ENCODE measurements at regions not wholly inside any gene's neighbourhood (a gene's known extent, or its start where the extent isn't known, plus 50 kb on each side); places are given as distances from the start of the nearest gene placed in this dataset.

GRCh38 chr6:3591970-3592369 is 135.1 kb upstream of the SLC22A23 start:
- 7% methylated on average over 1 of the region's 1 CpG for WGBS (ENCODE audit: missing lambda C conversion rate)
- ChIA-PET POLR2A (interaction anchor here (1.6 kb wide), 1 partner anchor 119 kb away, joined by 5 read pairs; no protein-coding TSS in a partner anchor), CTCF (no interaction called here)
- ATAC-seq (no peak), DNase-seq (ENCODE audit: low read depth in 1 of 2, low spot score in 1 of 2) (no peak), FAIRE-seq (no peak)
- H3K27ac ChIP-seq = peak overlapping the region; percentile 85 to 91
- H3K4me1 ChIP-seq = peaks cover 19% of the 10 kb centered on the region
- peak overlapping the region; percentile 62 for H3K4me2 ChIP-seq
- no peak for TF ChIP-seq HOXA7 (CRISPR knock-in tag; IDR thresholded peaks at IDR 0.05)
- TF ChIP-seq MYC (IDR thresholded peaks at IDR 0.05; ENCODE audit: borderline replicate concordance, low read length) = no peak
- TF ChIP-seq USF2 (IDR thresholded peaks at IDR 0.05) = no peak
- peak; percentile 74 for TF ChIP-seq NFE2L2 (conservative IDR thresholded peaks at IDR 0.05; ENCODE audit: low read length)
- H3K9me3 ChIP-seq = no peaks in the 10 kb centered on the region; the same call in 2 of the 3 replicates
- no peak overlapping the region for H3K4me3 ChIP-seq

DNA sequence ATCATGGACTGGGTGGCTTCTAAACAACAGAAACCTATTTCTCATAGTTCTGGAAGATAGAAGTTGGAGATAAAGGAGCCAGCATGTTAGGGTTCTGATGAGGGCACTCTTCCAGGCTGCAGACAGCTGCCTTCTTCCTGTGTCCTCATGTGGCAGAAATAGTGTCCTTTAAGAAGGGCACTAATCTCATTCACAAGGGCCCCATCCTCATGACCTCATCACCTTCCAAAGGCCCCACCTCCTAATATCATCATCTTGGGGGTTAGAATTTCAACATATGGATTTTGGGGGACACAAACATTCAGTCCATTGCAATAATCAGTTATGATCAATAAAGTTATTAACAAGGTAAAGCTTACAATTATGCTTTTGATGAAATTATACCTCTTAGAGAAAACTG is 130.8 kb upstream of the SLC22A23 start:
- ATAC-seq = no peak
- Histone ChIP-seq H3K9me3 (no peaks in the 10 kb centered on the region; the same call in 2 of the 3 replicates), H3K4me1 (peaks cover 45% of the 10 kb centered on the region), H3K4me3 (no peak overlapping the region), H3K4me2 (no peak overlapping the region), H3K27ac (no peak overlapping the region)
- ChIA-PET CTCF (no interaction called here), POLR2A (no interaction called here)
- FAIRE-seq = no peak
- TF ChIP-seq CEBPB (IDR thresholded peaks at IDR 0.05) (no peak), ZNF302 (CRISPR knock-in tag; IDR thresholded peaks at IDR 0.05) (no peak), NR3C1 (IDR thresholded peaks at IDR 0.05) (no peak), HOXB13 (CRISPR knock-in tag; IDR thresholded peaks at IDR 0.05; ENCODE audit: low read depth) (no peak), POLR2A (IDR thresholded peaks at IDR 0.05; ENCODE audit: low read length) (no peak), SREBF2 (IDR thresholded peaks at IDR 0.05) (no peak), JUN (IDR thresholded peaks at IDR 0.05) (no peak), HDAC2 (IDR thresholded peaks at IDR 0.05) (no peak), MAFK (IDR thresholded peaks at IDR 0.05; ENCODE audit: partially characterized antibody) (no peak), MYC (IDR thresholded peaks at IDR 0.05; ENCODE audit: borderline replicate concordance, low read length) (no peak), TP53 (CRISPR knock-in tag; IDR thresholded peaks at IDR 0.05) (no peak), SMC3 (IDR thresholded peaks at IDR 0.05) (no peak), RNF2 (IDR thresholded peaks at IDR 0.05; ENCODE audit: borderline replicate concordance, low read depth) (no peak), EHMT2 (IDR thresholded peaks at IDR 0.05; ENCODE audit: low read depth) (no peak), ZC3H11A (IDR thresholded peaks at IDR 0.05) (no peak)
- TF ChIP-seq, protein P1, sequence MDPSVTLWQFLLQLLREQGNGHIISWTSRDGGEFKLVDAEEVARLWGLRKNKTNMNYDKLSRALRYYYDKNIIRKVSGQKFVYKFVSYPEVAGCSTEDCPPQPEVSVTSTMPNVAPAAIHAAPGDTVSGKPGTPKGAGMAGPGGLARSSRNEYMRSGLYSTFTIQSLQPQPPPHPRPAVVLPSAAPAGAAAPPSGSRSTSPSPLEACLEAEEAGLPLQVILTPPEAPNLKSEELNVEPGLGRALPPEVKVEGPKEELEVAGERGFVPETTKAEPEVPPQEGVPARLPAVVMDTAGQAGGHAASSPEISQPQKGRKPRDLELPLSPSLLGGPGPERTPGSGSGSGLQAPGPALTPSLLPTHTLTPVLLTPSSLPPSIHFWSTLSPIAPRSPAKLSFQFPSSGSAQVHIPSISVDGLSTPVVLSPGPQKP (IDR thresholded peaks at IDR 0.05; ENCODE audit: low read depth, low read length) = no peak
- TF ChIP-seq, protein P2, sequence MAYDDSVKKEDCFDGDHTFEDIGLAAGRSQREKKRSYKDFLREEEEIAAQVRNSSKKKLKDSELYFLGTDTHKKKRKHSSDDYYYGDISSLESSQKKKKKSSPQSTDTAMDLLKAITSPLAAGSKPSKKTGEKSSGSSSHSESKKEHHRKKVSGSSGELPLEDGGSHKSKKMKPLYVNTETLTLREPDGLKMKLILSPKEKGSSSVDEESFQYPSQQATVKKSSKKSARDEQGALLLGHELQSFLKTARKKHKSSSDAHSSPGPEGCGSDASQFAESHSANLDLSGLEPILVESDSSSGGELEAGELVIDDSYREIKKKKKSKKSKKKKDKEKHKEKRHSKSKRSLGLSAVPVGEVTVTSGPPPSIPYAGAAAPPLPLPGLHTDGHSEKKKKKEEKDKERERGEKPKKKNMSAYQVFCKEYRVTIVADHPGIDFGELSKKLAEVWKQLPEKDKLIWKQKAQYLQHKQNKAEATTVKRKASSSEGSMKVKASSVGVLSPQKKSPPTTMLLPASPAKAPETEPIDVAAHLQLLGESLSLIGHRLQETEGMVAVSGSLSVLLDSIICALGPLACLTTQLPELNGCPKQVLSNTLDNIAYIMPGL (CRISPR knock-in tag; IDR thresholded peaks at IDR 0.05; ENCODE audit: borderline replicate concordance) = no peak
- DNase-seq (ENCODE audit: low read depth in 1 of 2, low spot score in 1 of 2) = no peak

- 44% methylated on average over 5 of the region's 5 CpGs for WGBS (ENCODE audit: missing lambda C conversion rate)
- ChIA-PET POLR2A (no interaction called here), CTCF (no interaction called here)
- ATAC-seq (peak; percentile 61 to 62), FAIRE-seq (no peak), DNase-seq (ENCODE audit: low read depth in 1 of 2, low spot score in 1 of 2) (peak in 1 of 2 experiments; percentile 61)
- no peaks in the 10 kb centered on the region; the same call in 2 of the 3 replicates for H3K9me3 ChIP-seq
- peak overlapping the region; percentile 56 to 68; a peak in 5 of 6 replicates for H3K27ac ChIP-seq
- H3K4me1 ChIP-seq = peaks cover 39% of the 10 kb centered on the region
- H3K4me2 ChIP-seq = peak overlapping the region; percentile 64
- no peak overlapping the region for H3K4me3 ChIP-seq
- TF ChIP-seq GATA3 (IDR thresholded peaks at IDR 0.05; ENCODE audit: borderline replicate concordance) (peak; percentile 84), USF2 (IDR thresholded peaks at IDR 0.05) (peak; percentile 50), FOSL2 (IDR thresholded peaks at IDR 0.05) (peak; percentile 67), FOSL2 (CRISPR knock-in tag; IDR thresholded peaks at IDR 0.05) (peak; percentile 90), HES2 (IDR thresholded peaks at IDR 0.05) (peak; percentile 69; the same call in 1 of the 2 replicates), JUN (IDR thresholded peaks at IDR 0.05) (peak; percentile 27 to 80; a peak in 2 of 5 replicates), CEBPB (IDR thresholded peaks at IDR 0.05) (peak; percentile 80 to 82), EP300 (IDR thresholded peaks at IDR 0.05) (peak; percentile 35 to 56; a peak in 1 of 5 replicates), TFCP2L1 (CRISPR knock-in tag; IDR thresholded peaks at IDR 0.05) (no peak)
- TF ChIP-seq, protein P3, sequence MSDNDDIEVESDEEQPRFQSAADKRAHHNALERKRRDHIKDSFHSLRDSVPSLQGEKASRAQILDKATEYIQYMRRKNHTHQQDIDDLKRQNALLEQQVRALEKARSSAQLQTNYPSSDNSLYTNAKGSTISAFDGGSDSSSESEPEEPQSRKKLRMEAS (IDR thresholded peaks at IDR 0.05) = peak; percentile 30; the same call in 1 of the 2 replicates
Observed at GRCh38 chr6:3585320-3585935, 128.6 kb upstream of the SLC22A23 start.
